IMR-90 (cell line): ENCODE measurements at regions not wholly inside any gene's neighbourhood (a gene's known extent, or its start where the extent isn't known, plus 50 kb on each side); places are given as distances from the start of the nearest gene placed in this dataset.

Experiments used
- ATAC-seq: fragments of 200-7000 bp; cut with Tn5 transposase; 2 replicates; pipeline ENCODE4 v1.9.1; 2020; ENCODE audit warnings: low read depth, mild to moderate bottlenecking, moderate library complexity
- BruUV-seq: library from RNA; stranded (reverse); fragments of 400-500 nt; replicated peaks from 2 replicates; lab custom pipeline; 2021; lab: Mats Ljungman, UMichigan
- CTCF ChIA-PET: fragments of 300-600 bp; formaldehyde crosslinking; extraction: SDS; loops from one replicate; lab custom pipeline; 2021; ENCODE audit warnings: antibody characterized with exemption; lab: Yijun Ruan, JAX
- POLR2A ChIA-PET: fragments of 300-600 bp; sonication (Branson Sonifier 250); formaldehyde crosslinking; loops from one replicate; lab custom pipeline; 2022; ENCODE audit warnings: antibody characterized with exemption; ENCODE audit not compliant: unreplicated experiment; lab: Charles Lee
- DNase-seq: peaks from one replicate; pipeline ENCODE4 v3.0.0; 2013
- H2AFZ ChIP-seq: replicated peaks from 2 replicates; pipeline ENCODE3; 2013; ENCODE audit warnings: low read length, mild to moderate bottlenecking; ENCODE audit not compliant: poor library complexity
- H2AK5ac ChIP-seq: 2 replicates; pipeline ENCODE4 v1.6.1; 2013; ENCODE audit warnings: low read depth, low read length, inconsistent platforms
- H2AK9ac ChIP-seq: replicated peaks from 2 replicates; pipeline ENCODE3; 2013; ENCODE audit warnings: mild to moderate bottlenecking, low read depth, low read length, moderate library complexity; ENCODE audit not compliant: poor library complexity
- H2BK120ac ChIP-seq: 2 replicates; pipeline ENCODE4 v1.6.1; 2013; ENCODE audit warnings: low read depth, low read length, inconsistent platforms
- H2BK15ac ChIP-seq: 3 replicates; pipeline ENCODE4 v1.6.1; 2013; ENCODE audit warnings: low read depth, low read length, inconsistent platforms
- H2BK20ac ChIP-seq: 2 replicates; pipeline ENCODE4 v1.6.1; 2013; ENCODE audit warnings: low read depth, mild to moderate bottlenecking, inconsistent platforms, low read length, moderate library complexity
- H2BK5ac ChIP-seq: 2 replicates; pipeline ENCODE4 v1.6.1; 2013; ENCODE audit warnings: mild to moderate bottlenecking, low read depth, low read length, inconsistent platforms; ENCODE audit not compliant: poor library complexity, severe bottlenecking
- H3K14ac ChIP-seq: replicated peaks from 2 replicates; pipeline ENCODE4 v1.6.1; 2013; ENCODE audit warnings: low read depth, low read length, inconsistent platforms
- H3K18ac ChIP-seq: 2 replicates; pipeline ENCODE4 v1.6.1; 2013; ENCODE audit warnings: low read depth, low read length, control low read depth
- H3K23ac ChIP-seq: 2 replicates; pipeline ENCODE4 v1.6.1; 2013; ENCODE audit warnings: low read depth, low read length, inconsistent platforms
- H3K27ac ChIP-seq: 2 replicates; pipeline ENCODE4 v1.5.1; 2013; ENCODE audit warnings: mild to moderate bottlenecking, control low read depth, low read length; ENCODE audit not compliant: insufficient read depth
- H3K27me3 ChIP-seq: 2 replicates; pipeline ENCODE4 v1.6.1; 2013; ENCODE audit warnings: low read length; ENCODE audit not compliant: control insufficient read depth, insufficient read depth
- H3K36me3 ChIP-seq: 2 replicates; pipeline ENCODE4 v1.6.1; 2013; ENCODE audit warnings: low read length, mixed read lengths; ENCODE audit not compliant: control insufficient read depth, insufficient read depth
- H3K4ac ChIP-seq: 2 replicates; pipeline ENCODE4 v1.6.1; 2013; ENCODE audit warnings: low read depth, low read length, inconsistent platforms
- H3K4me1 ChIP-seq: 2 replicates; pipeline ENCODE4 v1.6.1; 2013; ENCODE audit warnings: low read length, mixed read lengths; ENCODE audit not compliant: control insufficient read depth, insufficient read depth
- H3K4me2 ChIP-seq: 2 replicates; pipeline ENCODE4 v1.6.1; 2013; ENCODE audit warnings: low read depth, mild to moderate bottlenecking, control low read depth, low read length, moderate library complexity
- H3K4me3 ChIP-seq: 2 replicates; pipeline ENCODE4 v1.5.1; 2013; ENCODE audit warnings: low read depth, mild to moderate bottlenecking, control low read depth, low read length, moderate library complexity; ENCODE audit not compliant: insufficient read depth
- H3K56ac ChIP-seq: 2 replicates; pipeline ENCODE4 v1.6.1; 2013; ENCODE audit warnings: low read length, inconsistent platforms; ENCODE audit not compliant: insufficient read depth; ENCODE audit errors: extremely low read depth
- H3K79me1 ChIP-seq, 2 experiments: 2 replicates each; pipeline ENCODE4 v1.6.1; 2013; ENCODE audit warnings: low read length in 2 of 2, inconsistent platforms in 1 of 2, low read depth in 1 of 2
- H3K9ac ChIP-seq: 2 replicates; pipeline ENCODE4 v1.6.1; 2013; ENCODE audit warnings: low read depth, low read length, control low read depth
- H3K9me1 ChIP-seq: 2 replicates; pipeline ENCODE4 v1.6.1; 2013; ENCODE audit warnings: low read length, inconsistent platforms; ENCODE audit not compliant: insufficient read depth
- H3K9me3 ChIP-seq: 2 replicates; pipeline ENCODE4 v1.6.1; 2013; ENCODE audit warnings: low read length; ENCODE audit not compliant: control insufficient read depth, insufficient read depth
- H4K20me1 ChIP-seq: 2 replicates; pipeline ENCODE4 v1.6.1; 2013; ENCODE audit warnings: low read length, inconsistent platforms; ENCODE audit not compliant: insufficient read depth
- H4K5ac ChIP-seq: 2 replicates; pipeline ENCODE4 v1.6.1; 2013; ENCODE audit warnings: mild to moderate bottlenecking, low read depth, low read length, control low read depth
- H4K8ac ChIP-seq, 2 experiments: 2 replicates each; pipeline ENCODE4 v1.6.1; 2013; ENCODE audit warnings: low read depth in 2 of 2, low read length in 2 of 2, control low read depth in 1 of 2, inconsistent platforms in 1 of 2
- H4K91ac ChIP-seq: 2 replicates; pipeline ENCODE4 v1.6.1; 2013; ENCODE audit warnings: low read depth, low read length, inconsistent platforms; ENCODE audit not compliant: insufficient read depth
- CEBPB ChIP-seq: IDR thresholded peaks from 2 replicates; pipeline ENCODE4 v1.6.1; 2012; ENCODE audit warnings: low read depth, low read length, improper control_type of control experiment
- CHD1 ChIP-seq: IDR thresholded peaks from 2 replicates; pipeline ENCODE4 v1.6.1; 2012; ENCODE audit warnings: low read depth, low read length, improper control_type of control experiment
- CTCF ChIP-seq: conservative IDR thresholded peaks from 2 replicates; pipeline ENCODE4 v1.5.1; 2012; ENCODE audit warnings: mild to moderate bottlenecking, low read depth, low read length, improper control_type of control experiment
- ELK1 ChIP-seq: fragments of 150-350 bp; IDR thresholded peaks from 2 replicates; pipeline ENCODE4 v1.6.1; 2016; ENCODE audit warnings: low read depth, mild to moderate bottlenecking, low read length, moderate library complexity, borderline replicate concordance
- MAFK ChIP-seq: IDR thresholded peaks from 2 replicates; pipeline ENCODE4 v1.6.1; 2012; ENCODE audit warnings: low read depth, low read length, improper control_type of control experiment
- MAZ ChIP-seq: IDR thresholded peaks from 2 replicates; pipeline ENCODE4 v1.6.1; 2012; ENCODE audit warnings: low read depth, mild to moderate bottlenecking, low read length, improper control_type of control experiment, moderate library complexity, borderline replicate concordance
- NFE2L2 ChIP-seq: fragments of 150-350 bp; IDR thresholded peaks from 2 replicates; pipeline ENCODE4 v1.6.1; 2016; ENCODE audit warnings: low read depth, mild to moderate bottlenecking, low read length
- RAD21 ChIP-seq: IDR thresholded peaks from 2 replicates; pipeline ENCODE4 v1.6.1; 2012; ENCODE audit warnings: low read length, improper control_type of control experiment
- SMC3 ChIP-seq: fragments of 150-350 bp; IDR thresholded peaks from 2 replicates; pipeline ENCODE4 v1.6.1; 2016; ENCODE audit warnings: low read depth, mild to moderate bottlenecking, antibody characterized with exemption, low read length, moderate library complexity
- WGBS, 2 experiments: methylation state at CpG; one replicate each; pipeline versions ENCODE4 v1.1.5 to v1.1.7; 2013; ENCODE audit warnings: missing lambda C conversion rate in 2 of 2; ENCODE audit not compliant: insufficient read length in 1 of 2; ENCODE audit errors: extremely low coverage in 2 of 2; 5-methylcytosine and 5-hydroxymethylcytosine counted together
- dilution Hi-C: fragments of 300-500 bp; cut with HindIII; formaldehyde crosslinking; loops from one replicate; pipeline ENCODE4 v1.14.3; 2018; ENCODE audit warnings: low sequenced_read_pairs; ENCODE audit not compliant: unreplicated experiment
- in situ Hi-C: fragments of 300-500 bp; cut with MboI; formaldehyde crosslinking; loops from 3 replicates; pipeline ENCODE4 v1.14.3; 2019; ENCODE audit warnings: low sequenced_read_pairs, inconsistent platforms, mixed read lengths
- intact Hi-C: fragments of 100-400 bp; cut with micrococcal nuclease; formaldehyde crosslinking; loops from 2 replicates; pipeline ENCODE4 v1.10.0; 2022

DNA sequence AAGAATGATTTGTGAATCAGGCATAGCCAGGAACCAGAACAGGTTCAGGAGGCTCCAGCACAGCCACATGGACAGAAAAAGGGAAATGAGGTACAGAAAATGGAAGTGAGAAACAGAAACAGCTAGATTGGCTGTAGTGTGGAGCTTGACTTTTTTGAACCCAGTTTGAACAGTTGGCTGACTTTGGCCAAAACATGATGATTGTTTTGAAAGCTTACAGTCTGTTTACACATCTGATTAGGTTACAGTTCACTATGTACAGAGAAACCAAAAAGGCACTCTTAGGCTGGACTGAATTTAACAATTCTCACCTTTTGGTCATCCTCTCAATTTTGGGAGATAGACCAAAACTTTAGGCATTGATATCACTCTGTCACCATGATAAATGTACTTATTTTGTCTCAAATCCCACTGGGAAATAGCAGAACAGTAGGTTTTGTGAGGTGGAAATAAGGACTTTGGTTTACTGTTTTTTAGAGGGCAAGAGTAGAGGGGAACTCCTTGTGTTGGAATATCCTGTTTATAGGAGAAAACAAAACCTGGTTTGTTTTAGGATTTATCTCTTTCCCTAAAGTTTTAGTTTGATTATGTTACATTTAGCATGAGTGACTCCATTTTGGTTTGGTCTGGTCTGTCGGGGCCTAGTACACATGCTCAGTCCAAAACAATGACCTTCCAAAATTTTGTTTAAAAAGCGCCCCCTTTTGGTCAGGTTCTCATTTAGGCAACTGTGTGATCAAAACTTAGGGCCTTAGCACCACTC lies 123.1 kb downstream of the OLIG3 start:
- BruUV-seq, result no TSS peak
- H3K4ac ChIP-seq, result no peak overlapping the region
- H4K20me1 ChIP-seq, result no peaks in the 10 kb centered on the region
- H3K27me3 ChIP-seq, result no peaks in the 10 kb centered on the region
- H4K8ac ChIP-seq, result no peak overlapping the region
- H3K4me1 ChIP-seq, result no peaks in the 10 kb centered on the region
- no peak overlapping the region for H3K23ac ChIP-seq
- ChIA-PET POLR2A (no interaction called here), CTCF (no interaction called here)
- no peak overlapping the region for H2BK5ac ChIP-seq
- no peak overlapping the region for H2BK20ac ChIP-seq
- H3K9me1 ChIP-seq, result no peaks in the 10 kb centered on the region
- no peak overlapping the region for H2BK120ac ChIP-seq
- H3K4me2 ChIP-seq, result no peak overlapping the region
- no peak overlapping the region for H2AK9ac ChIP-seq
- in situ Hi-C loops (no loop called here), intact Hi-C loops (no loop called here), dilution Hi-C loops (no loop called here)
- H3K9ac ChIP-seq, result no peak overlapping the region
- H3K79me1 ChIP-seq, result no peaks in the 10 kb centered on the region
- H2AK5ac ChIP-seq, result no peak overlapping the region
- no peak overlapping the region for H3K56ac ChIP-seq
- no peak overlapping the region for H3K14ac ChIP-seq
- H3K36me3 ChIP-seq, result no peaks in the 10 kb centered on the region
- no peak overlapping the region for H4K5ac ChIP-seq
- TF ChIP-seq MAFK, result no peak
- no peak for TF ChIP-seq CEBPB
- TF ChIP-seq RAD21, result no peak
- TF ChIP-seq CTCF, result no peak
- TF ChIP-seq MAZ, result no peak
- no peak for TF ChIP-seq NFE2L2
- TF ChIP-seq SMC3, result no peak
- no peak for TF ChIP-seq CHD1
- no peak for TF ChIP-seq ELK1
- H3K27ac ChIP-seq, result no peak overlapping the region
- no CpG with 5 or more reads among the region's 2 CpGs for WGBS, 2 experiments
- H2AFZ ChIP-seq, result no peak overlapping the region
- no peak overlapping the region for H2BK15ac ChIP-seq
- no peak overlapping the region for H3K18ac ChIP-seq
- no peak for ATAC-seq
- H3K9me3 ChIP-seq, result no peaks in the 10 kb centered on the region
- no peak for DNase-seq
- no peak overlapping the region for H4K91ac ChIP-seq
- no peak overlapping the region for H3K4me3 ChIP-seq
